DND-41 (cell line): ENCODE measurements at regions not wholly inside any gene's neighbourhood (a gene's known extent, or its start where the extent isn't known, plus 50 kb on each side); places are given as distances from the start of the nearest gene placed in this dataset.

ENCODE experiments used
- EZH2 ChIP-seq: IDR thresholded peaks from 3 replicates; pipeline ENCODE4 v1.6.1; 2012; ENCODE audit warnings: borderline replicate concordance, low read depth, mild to moderate bottlenecking, moderate library complexity, low read length, inconsistent platforms; ENCODE audit not compliant: severe bottlenecking
- TF ChIP-seq, protein P1 (sequence below): IDR thresholded peaks from 2 replicates; pipeline ENCODE4 v1.5.1; 2012; ENCODE audit warnings: borderline replicate concordance, low read length, moderate library complexity, mild to moderate bottlenecking; ENCODE audit not compliant: poor library complexity, severe bottlenecking; ENCODE audit errors: extremely low read depth

DNA sequence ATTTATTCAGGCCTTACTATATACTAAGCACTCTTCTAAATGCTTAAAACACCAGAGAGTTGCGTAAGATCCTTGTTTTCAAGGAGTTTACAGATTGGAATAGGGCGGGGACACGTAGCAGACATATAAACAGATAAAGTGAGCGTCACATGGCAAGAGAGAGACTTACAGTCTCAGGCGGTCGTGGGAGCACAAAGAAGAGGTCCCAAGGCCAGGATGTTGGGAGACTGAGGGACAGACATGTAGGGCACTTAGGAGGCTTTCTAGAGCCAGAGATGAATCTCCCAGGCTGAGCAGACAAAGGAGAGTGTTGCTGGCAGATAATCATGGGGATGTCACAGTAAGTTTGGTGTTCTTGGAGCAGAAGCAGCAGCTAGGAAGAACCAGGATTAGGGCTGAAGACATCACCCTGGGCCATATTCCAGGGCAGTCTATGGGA, 119.1 kb upstream of the ANKFN1 start:
- TF ChIP-seq, protein P1, sequence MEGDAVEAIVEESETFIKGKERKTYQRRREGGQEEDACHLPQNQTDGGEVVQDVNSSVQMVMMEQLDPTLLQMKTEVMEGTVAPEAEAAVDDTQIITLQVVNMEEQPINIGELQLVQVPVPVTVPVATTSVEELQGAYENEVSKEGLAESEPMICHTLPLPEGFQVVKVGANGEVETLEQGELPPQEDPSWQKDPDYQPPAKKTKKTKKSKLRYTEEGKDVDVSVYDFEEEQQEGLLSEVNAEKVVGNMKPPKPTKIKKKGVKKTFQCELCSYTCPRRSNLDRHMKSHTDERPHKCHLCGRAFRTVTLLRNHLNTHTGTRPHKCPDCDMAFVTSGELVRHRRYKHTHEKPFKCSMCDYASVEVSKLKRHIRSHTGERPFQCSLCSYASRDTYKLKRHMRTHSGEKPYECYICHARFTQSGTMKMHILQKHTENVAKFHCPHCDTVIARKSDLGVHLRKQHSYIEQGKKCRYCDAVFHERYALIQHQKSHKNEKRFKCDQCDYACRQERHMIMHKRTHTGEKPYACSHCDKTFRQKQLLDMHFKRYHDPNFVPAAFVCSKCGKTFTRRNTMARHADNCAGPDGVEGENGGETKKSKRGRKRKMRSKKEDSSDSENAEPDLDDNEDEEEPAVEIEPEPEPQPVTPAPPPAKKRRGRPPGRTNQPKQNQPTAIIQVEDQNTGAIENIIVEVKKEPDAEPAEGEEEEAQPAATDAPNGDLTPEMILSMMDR = no peak
- TF ChIP-seq EZH2 = no peak
